Keratinocyte (primary cell): ENCODE measurements at regions not wholly inside any gene's neighbourhood (a gene's known extent, or its start where the extent isn't known, plus 50 kb on each side); places are given as distances from the start of the nearest gene placed in this dataset.

ENCODE experiments used
- DNase-seq: peaks from one replicate; pipeline ENCODE4 v3.0.0-alpha.2; 2011; ENCODE audit warnings: low read depth, missing footprints, low spot score
- FAIRE-seq: peaks from 2 replicates; lab custom pipeline; 2011; peaks lifted over from hg19 to GRCh38; lab: Jason Lieb, UNC
- H2AFZ ChIP-seq: 2 replicates; pipeline ENCODE4 v1.6.0; 2012; ENCODE audit warnings: low read length, control low read depth, inconsistent platforms; ENCODE audit not compliant: control insufficient read depth
- H3K27ac ChIP-seq: 2 replicates; pipeline ENCODE4 v1.5.1; 2011; ENCODE audit warnings: low read length; ENCODE audit not compliant: control insufficient read depth, insufficient read depth
- H3K27me3 ChIP-seq: 3 replicates; pipeline ENCODE4 v1.6.0; 2011; ENCODE audit warnings: low read length; ENCODE audit not compliant: control insufficient read depth, insufficient read depth; ENCODE audit errors: extremely low read depth
- H3K36me3 ChIP-seq, 2 experiments: 2 replicates in 1 of 2; 3 replicates in 1 of 2; pipeline ENCODE4 v1.5.1; 2011; ENCODE audit warnings: low read length in 2 of 2, mild to moderate bottlenecking in 1 of 2; ENCODE audit not compliant: control insufficient read depth in 2 of 2, insufficient read depth in 2 of 2; ENCODE audit errors: extremely low read depth in 1 of 2
- H3K4me1 ChIP-seq: 3 replicates; pipeline ENCODE4 v1.5.1; 2011; ENCODE audit warnings: low read length; ENCODE audit not compliant: control insufficient read depth, insufficient read depth; ENCODE audit errors: extremely low read depth
- H3K4me2 ChIP-seq: 3 replicates; pipeline ENCODE4 v1.6.0; 2011; ENCODE audit warnings: low read depth, low read length; ENCODE audit not compliant: control insufficient read depth, insufficient read depth; ENCODE audit errors: extremely low read depth
- H3K4me3 ChIP-seq, 3 experiments: fragments of 200-600 bp in 1 of 3; sonication (generic) in 1 of 3; 2 replicates in 2 of 3; 3 replicates in 1 of 3; pipeline ENCODE4 v1.5.1; 2011 to 2016; ENCODE audit warnings: low read length in 3 of 3, mild to moderate bottlenecking in 3 of 3, control low read depth in 2 of 3, inconsistent platforms in 1 of 3, low read depth in 1 of 3, mixed read lengths in 1 of 3, mixed run types in 1 of 3, moderate library complexity in 1 of 3; ENCODE audit not compliant: control insufficient read depth in 2 of 3, insufficient read depth in 2 of 3; ENCODE audit errors: extremely low read depth in 1 of 3
- H3K79me2 ChIP-seq: 2 replicates; pipeline ENCODE4 v1.6.0; 2012; ENCODE audit warnings: low read length; ENCODE audit not compliant: control insufficient read depth, insufficient read depth
- H3K9ac ChIP-seq: 3 replicates; pipeline ENCODE4 v1.6.0; 2011; ENCODE audit warnings: low read length; ENCODE audit not compliant: control insufficient read depth, insufficient read depth; ENCODE audit errors: extremely low read depth
- H3K9me1 ChIP-seq: 3 replicates; pipeline ENCODE4 v1.6.0; 2011; ENCODE audit warnings: low read length; ENCODE audit not compliant: control insufficient read depth, insufficient read depth; ENCODE audit errors: extremely low read depth
- H3K9me3 ChIP-seq: 2 replicates; pipeline ENCODE4 v1.5.1; 2012; ENCODE audit warnings: low read depth, low read length; ENCODE audit not compliant: control insufficient read depth
- H4K20me1 ChIP-seq: 3 replicates; pipeline ENCODE4 v1.6.0; 2011; ENCODE audit warnings: low read length; ENCODE audit not compliant: control insufficient read depth, insufficient read depth; ENCODE audit errors: extremely low read depth
- EZH2 ChIP-seq: IDR thresholded peaks from one replicate; pipeline ENCODE4 v1.6.1; 2012; ENCODE audit warnings: inconsistent platforms, mild to moderate bottlenecking, low read length, moderate library complexity
- dilution Hi-C: fragments of 300-500 bp; cut with MboI; formaldehyde crosslinking; loops from one replicate; pipeline ENCODE4 v1.7.0; 2020; ENCODE audit warnings: low sequenced_read_pairs; ENCODE audit not compliant: extremely low pct_ligation_motif_present
- TF ChIP-seq, protein P1 (sequence below), 3 experiments: IDR thresholded peaks in 1 of 3; conservative IDR thresholded peaks in 1 of 3; optimal IDR thresholded peaks in 1 of 3; 2 replicates in 2 of 3; 3 replicates in 1 of 3; pipeline versions ENCODE3 to v1.5.1; 2011; ENCODE audit warnings: low read length in 3 of 3, mild to moderate bottlenecking in 3 of 3, moderate library complexity in 2 of 3, control low read depth in 1 of 3, inconsistent platforms in 1 of 3; ENCODE audit not compliant: insufficient read depth in 2 of 3; ENCODE audit errors: extremely low read depth in 1 of 3

GRCh38 chr7:46522354-46522906, 601.4 kb upstream of the IGFBP3 start:
- no peak for TF ChIP-seq EZH2
- TF ChIP-seq, protein P1, sequence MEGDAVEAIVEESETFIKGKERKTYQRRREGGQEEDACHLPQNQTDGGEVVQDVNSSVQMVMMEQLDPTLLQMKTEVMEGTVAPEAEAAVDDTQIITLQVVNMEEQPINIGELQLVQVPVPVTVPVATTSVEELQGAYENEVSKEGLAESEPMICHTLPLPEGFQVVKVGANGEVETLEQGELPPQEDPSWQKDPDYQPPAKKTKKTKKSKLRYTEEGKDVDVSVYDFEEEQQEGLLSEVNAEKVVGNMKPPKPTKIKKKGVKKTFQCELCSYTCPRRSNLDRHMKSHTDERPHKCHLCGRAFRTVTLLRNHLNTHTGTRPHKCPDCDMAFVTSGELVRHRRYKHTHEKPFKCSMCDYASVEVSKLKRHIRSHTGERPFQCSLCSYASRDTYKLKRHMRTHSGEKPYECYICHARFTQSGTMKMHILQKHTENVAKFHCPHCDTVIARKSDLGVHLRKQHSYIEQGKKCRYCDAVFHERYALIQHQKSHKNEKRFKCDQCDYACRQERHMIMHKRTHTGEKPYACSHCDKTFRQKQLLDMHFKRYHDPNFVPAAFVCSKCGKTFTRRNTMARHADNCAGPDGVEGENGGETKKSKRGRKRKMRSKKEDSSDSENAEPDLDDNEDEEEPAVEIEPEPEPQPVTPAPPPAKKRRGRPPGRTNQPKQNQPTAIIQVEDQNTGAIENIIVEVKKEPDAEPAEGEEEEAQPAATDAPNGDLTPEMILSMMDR (optimal IDR thresholded peaks at IDR 0.05 in 1 of 3, IDR thresholded peaks at IDR 0.05 in 1 of 3, conservative IDR thresholded peaks at IDR 0.05 in 1 of 3; ENCODE audit: extremely low read depth in 1 of 3, insufficient read depth in 2 of 3, low read length in 3 of 3) = no peak
- Histone ChIP-seq H3K4me1 (no peaks in the 10 kb centered on the region), H3K79me2 (no peaks in the 10 kb centered on the region), H3K4me2 (no peak overlapping the region), H3K27ac (no peak overlapping the region), H3K36me3 (no peaks in the 10 kb centered on the region), H3K9me1 (no peaks in the 10 kb centered on the region), H3K9ac (no peak overlapping the region), H2AFZ (no peak overlapping the region), H3K27me3 (no peaks in the 10 kb centered on the region), H4K20me1 (no peaks in the 10 kb centered on the region), H3K4me3 (no peak overlapping the region), H3K9me3 (no peaks in the 10 kb centered on the region)
- FAIRE-seq (no peak), DNase-seq (no peak)
- dilution Hi-C loops = no loop called here

DNA sequence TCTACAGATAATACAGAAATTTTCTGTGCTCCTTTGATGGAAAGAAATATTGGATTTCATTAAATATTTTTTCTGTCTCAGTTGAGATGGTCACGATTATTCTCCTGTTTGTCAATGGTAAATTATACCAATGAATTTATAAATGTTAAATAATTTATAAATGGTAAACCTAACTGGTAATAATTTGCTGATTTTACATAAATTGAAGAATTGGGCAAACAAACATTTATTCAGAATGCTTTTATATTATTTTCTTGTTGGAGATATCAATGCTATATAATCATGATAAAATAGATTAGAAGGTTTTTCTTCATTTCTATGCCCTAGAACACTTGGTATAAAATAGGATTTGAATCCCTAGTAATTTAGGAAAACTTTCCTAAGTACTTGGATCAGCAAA, 597.6 kb upstream of the IGFBP3 start:
- no peak for FAIRE-seq
- dilution Hi-C loops = no loop called here

More for the DNA sequence above, 597.6 kb upstream of the IGFBP3 start:
- Histone ChIP-seq H3K4me2 (no peak overlapping the region), H3K4me3 (no peak overlapping the region), H3K27ac (no peak overlapping the region), H3K9ac (no peak overlapping the region), H3K79me2 (no peaks in the 10 kb centered on the region), H4K20me1 (no peaks in the 10 kb centered on the region), H3K27me3 (no peaks in the 10 kb centered on the region), H3K9me3 (no peaks in the 10 kb centered on the region), H2AFZ (no peak overlapping the region), H3K9me1 (no peaks in the 10 kb centered on the region), H3K36me3 (no peaks in the 10 kb centered on the region), H3K4me1 (no peaks in the 10 kb centered on the region)
- DNase-seq = no peak
- no peak for TF ChIP-seq EZH2
- TF ChIP-seq, protein P1 (optimal IDR thresholded peaks at IDR 0.05 in 1 of 3, IDR thresholded peaks at IDR 0.05 in 1 of 3, conservative IDR thresholded peaks at IDR 0.05 in 1 of 3; ENCODE audit: extremely low read depth in 1 of 3, insufficient read depth in 2 of 3, low read length in 3 of 3) = no peak
